K562 (cell line): ENCODE measurements at regions not wholly inside any gene's neighbourhood (a gene's known extent, or its start where the extent isn't known, plus 50 kb on each side); places are given as distances from the start of the nearest gene placed in this dataset.

Experiments
- KLF1 ChIP-seq: fragments of 450-650 bp; IDR thresholded peaks from 2 replicates; pipeline ENCODE4 v1.6.1; 2016; ENCODE audit warnings: missing genetic modification characterization, missing compliant biosample characterization
- SMARCB1 ChIP-seq: IDR thresholded peaks from 2 replicates; pipeline ENCODE4 v1.6.1; 2011; ENCODE audit warnings: improper control_type of control experiment, low read depth; ENCODE audit not compliant: insufficient read length
- ZNF124 ChIP-seq: sonication (generic); formaldehyde crosslinking; IDR thresholded peaks from 2 replicates; pipeline ENCODE4 v1.8.1; 2022; ENCODE audit warnings: missing genetic modification reagents
- TF ChIP-seq, protein P1 (sequence below): sonication (generic); formaldehyde crosslinking; IDR thresholded peaks from 2 replicates; pipeline ENCODE4 v1.8.0; 2023; ENCODE audit warnings: mild to moderate bottlenecking, missing genetic modification reagents
- TF ChIP-seq, protein P2 (sequence below): fragments of 250-450 bp; sonication (Bioruptor Pico); IDR thresholded peaks from 2 replicates; pipeline ENCODE4 v1.4.0; 2020

DNA sequence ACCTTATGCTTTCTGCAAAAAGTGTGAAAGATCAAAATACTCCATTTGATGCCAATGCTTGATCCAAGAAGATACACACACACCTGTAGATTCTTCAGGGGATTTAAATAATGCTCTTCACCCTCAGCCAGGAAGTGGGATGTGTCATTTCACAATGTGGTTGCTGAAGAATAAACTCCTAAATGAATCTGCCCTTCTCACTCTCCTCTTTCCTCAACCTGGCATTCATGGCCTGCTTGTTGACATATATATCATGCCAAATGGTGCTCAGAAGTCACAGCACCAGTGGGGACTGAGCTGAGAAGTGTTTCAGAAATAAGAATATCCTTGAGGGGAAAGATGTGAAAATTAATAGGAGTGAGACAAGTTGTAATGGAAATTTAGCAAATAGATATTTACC, 146.6 kb upstream of the ARHGEF26 start (continued):
- TF ChIP-seq, protein P1, sequence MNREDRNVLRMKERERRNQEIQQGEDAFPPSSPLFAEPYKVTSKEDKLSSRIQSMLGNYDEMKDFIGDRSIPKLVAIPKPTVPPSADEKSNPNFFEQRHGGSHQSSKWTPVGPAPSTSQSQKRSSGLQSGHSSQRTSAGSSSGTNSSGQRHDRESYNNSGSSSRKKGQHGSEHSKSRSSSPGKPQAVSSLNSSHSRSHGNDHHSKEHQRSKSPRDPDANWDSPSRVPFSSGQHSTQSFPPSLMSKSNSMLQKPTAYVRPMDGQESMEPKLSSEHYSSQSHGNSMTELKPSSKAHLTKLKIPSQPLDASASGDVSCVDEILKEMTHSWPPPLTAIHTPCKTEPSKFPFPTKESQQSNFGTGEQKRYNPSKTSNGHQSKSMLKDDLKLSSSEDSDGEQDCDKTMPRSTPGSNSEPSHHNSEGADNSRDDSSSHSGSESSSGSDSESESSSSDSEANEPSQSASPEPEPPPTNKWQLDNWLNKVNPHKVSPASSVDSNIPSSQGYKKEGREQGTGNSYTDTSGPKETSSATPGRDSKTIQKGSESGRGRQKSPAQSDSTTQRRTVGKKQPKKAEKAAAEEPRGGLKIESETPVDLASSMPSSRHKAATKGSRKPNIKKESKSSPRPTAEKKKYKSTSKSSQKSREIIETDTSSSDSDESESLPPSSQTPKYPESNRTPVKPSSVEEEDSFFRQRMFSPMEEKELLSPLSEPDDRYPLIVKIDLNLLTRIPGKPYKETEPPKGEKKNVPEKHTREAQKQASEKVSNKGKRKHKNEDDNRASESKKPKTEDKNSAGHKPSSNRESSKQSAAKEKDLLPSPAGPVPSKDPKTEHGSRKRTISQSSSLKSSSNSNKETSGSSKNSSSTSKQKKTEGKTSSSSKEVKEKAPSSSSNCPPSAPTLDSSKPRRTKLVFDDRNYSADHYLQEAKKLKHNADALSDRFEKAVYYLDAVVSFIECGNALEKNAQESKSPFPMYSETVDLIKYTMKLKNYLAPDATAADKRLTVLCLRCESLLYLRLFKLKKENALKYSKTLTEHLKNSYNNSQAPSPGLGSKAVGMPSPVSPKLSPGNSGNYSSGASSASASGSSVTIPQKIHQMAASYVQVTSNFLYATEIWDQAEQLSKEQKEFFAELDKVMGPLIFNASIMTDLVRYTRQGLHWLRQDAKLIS: no peak
- TF ChIP-seq ZNF124 (CRISPR knock-in tag): no peak
- no peak for TF ChIP-seq KLF1 (tag)
- no peak for TF ChIP-seq SMARCB1
- TF ChIP-seq, protein P2, sequence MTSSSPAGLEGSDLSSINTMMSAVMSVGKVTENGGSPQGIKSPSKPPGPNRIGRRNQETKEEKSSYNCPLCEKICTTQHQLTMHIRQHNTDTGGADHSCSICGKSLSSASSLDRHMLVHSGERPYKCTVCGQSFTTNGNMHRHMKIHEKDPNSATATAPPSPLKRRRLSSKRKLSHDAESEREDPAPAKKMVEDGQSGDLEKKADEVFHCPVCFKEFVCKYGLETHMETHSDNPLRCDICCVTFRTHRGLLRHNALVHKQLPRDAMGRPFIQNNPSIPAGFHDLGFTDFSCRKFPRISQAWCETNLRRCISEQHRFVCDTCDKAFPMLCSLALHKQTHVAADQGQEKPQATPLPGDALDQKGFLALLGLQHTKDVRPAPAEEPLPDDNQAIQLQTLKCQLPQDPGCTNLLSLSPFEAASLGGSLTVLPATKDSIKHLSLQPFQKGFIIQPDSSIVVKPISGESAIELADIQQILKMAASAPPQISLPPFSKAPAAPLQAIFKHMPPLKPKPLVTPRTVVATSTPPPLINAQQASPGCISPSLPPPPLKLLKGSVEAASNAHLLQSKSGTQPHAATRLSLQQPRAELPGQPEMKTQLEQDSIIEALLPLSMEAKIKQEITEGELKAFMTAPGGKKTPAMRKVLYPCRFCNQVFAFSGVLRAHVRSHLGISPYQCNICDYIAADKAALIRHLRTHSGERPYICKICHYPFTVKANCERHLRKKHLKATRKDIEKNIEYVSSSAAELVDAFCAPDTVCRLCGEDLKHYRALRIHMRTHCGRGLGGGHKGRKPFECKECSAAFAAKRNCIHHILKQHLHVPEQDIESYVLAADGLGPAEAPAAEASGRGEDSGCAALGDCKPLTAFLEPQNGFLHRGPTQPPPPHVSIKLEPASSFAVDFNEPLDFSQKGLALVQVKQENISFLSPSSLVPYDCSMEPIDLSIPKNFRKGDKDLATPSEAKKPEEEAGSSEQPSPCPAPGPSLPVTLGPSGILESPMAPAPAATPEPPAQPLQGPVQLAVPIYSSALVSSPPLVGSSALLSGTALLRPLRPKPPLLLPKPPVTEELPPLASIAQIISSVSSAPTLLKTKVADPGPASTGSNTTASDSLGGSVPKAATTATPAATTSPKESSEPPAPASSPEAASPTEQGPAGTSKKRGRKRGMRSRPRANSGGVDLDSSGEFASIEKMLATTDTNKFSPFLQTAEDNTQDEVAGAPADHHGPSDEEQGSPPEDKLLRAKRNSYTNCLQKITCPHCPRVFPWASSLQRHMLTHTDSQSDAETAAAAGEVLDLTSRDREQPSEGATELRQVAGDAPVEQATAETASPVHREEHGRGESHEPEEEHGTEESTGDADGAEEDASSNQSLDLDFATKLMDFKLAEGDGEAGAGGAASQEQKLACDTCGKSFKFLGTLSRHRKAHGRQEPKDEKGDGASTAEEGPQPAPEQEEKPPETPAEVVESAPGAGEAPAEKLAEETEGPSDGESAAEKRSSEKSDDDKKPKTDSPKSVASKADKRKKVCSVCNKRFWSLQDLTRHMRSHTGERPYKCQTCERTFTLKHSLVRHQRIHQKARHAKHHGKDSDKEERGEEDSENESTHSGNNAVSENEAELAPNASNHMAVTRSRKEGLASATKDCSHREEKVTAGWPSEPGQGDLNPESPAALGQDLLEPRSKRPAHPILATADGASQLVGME: no peak
